Neural cell (in vitro differentiated cells): ENCODE measurements at regions not wholly inside any gene's neighbourhood (a gene's known extent, or its start where the extent isn't known, plus 50 kb on each side); places are given as distances from the start of the nearest gene placed in this dataset.

Experiments
- H2AFZ ChIP-seq: fragments of 200-600, 300-800 bp; sonication (generic), shearing (Covaris generic); 2 replicates; pipeline ENCODE4 v1.6.0; 2014; ENCODE audit warnings: low read depth, mild to moderate bottlenecking, antibody characterized with exemption, low read length, moderate library complexity
- H3F3A ChIP-seq: fragments of 200-600 bp; shearing (Covaris generic); 2 replicates; pipeline ENCODE4 v1.6.1; 2016; ENCODE audit warnings: mild to moderate bottlenecking, moderate library complexity, mixed read lengths, antibody characterized with exemption, low read length; ENCODE audit not compliant: insufficient read depth, poor library complexity, severe bottlenecking
- H3K27ac ChIP-seq: fragments of 200-600, 300-800 bp; sonication (generic), shearing (Covaris generic); 2 replicates; pipeline ENCODE4 v1.5.1; 2014; ENCODE audit warnings: mild to moderate bottlenecking, low read length, moderate library complexity
- H3K27me3 ChIP-seq: fragments of 300-800, 200-600 bp; sonication (generic), shearing (Covaris generic); 2 replicates; pipeline ENCODE4 v1.6.0; 2014; ENCODE audit warnings: mild to moderate bottlenecking, low read depth, low read length, moderate library complexity; ENCODE audit not compliant: insufficient read depth
- H3K36me3 ChIP-seq: fragments of 300-800, 200-600 bp; sonication (generic), shearing (Covaris generic); 2 replicates; pipeline ENCODE4 v1.5.1; 2014; ENCODE audit warnings: mild to moderate bottlenecking, antibody characterized with exemption, low read length, moderate library complexity; ENCODE audit not compliant: insufficient read depth
- H3K4me2 ChIP-seq: fragments of 300-800, 200-600 bp; sonication (generic), shearing (Covaris generic); 2 replicates; pipeline ENCODE4 v1.6.0; 2014; ENCODE audit warnings: mild to moderate bottlenecking, low read length
- H3K4me3 ChIP-seq: fragments of 300-800, 200-600 bp; sonication (generic), shearing (Covaris generic); 2 replicates; pipeline ENCODE4 v1.5.1; 2014; ENCODE audit warnings: mild to moderate bottlenecking, low read length, moderate library complexity
- H3K79me2 ChIP-seq: fragments of 200-600 bp; shearing (Covaris generic); replicated peaks from 2 replicates; pipeline ENCODE4 v1.6.0; 2014; ENCODE audit warnings: mild to moderate bottlenecking, low read length, moderate library complexity; ENCODE audit not compliant: insufficient read depth
- H3K9ac ChIP-seq: fragments of 300-800, 200-600 bp; sonication (generic), shearing (Covaris generic); 2 replicates; pipeline ENCODE4 v1.6.1; 2016; ENCODE audit warnings: mild to moderate bottlenecking, low read length, mixed read lengths
- H3K9me2 ChIP-seq: fragments of 200-600 bp; shearing (Covaris generic); 2 replicates; pipeline ENCODE4 v1.6.1; 2016; ENCODE audit warnings: mild to moderate bottlenecking, low read length, mixed read lengths; ENCODE audit not compliant: insufficient read depth
- H3K9me3 ChIP-seq: fragments of 200-600, 300-800 bp; sonication (generic), shearing (Covaris generic); 2 replicates; pipeline ENCODE4 v1.6.1; 2016; ENCODE audit warnings: mild to moderate bottlenecking, mixed run types, low read length, moderate library complexity, mixed read lengths
- H4K20me1 ChIP-seq: fragments of 200-600 bp; shearing (Covaris generic); 2 replicates; pipeline ENCODE4 v1.6.1; 2016; ENCODE audit warnings: mild to moderate bottlenecking, mixed run types; ENCODE audit not compliant: insufficient read depth
- CTCF ChIP-seq: fragments of 450-650 bp; IDR thresholded peaks from 2 replicates; pipeline ENCODE4 v1.5.1; 2014; ENCODE audit warnings: antibody characterized with exemption, mild to moderate bottlenecking, moderate library complexity; ENCODE audit not compliant: poor library complexity, severe bottlenecking
- EP300 ChIP-seq: fragments of 450-650 bp; conservative IDR thresholded peaks from 2 replicates; pipeline ENCODE4 v1.6.1; 2014; ENCODE audit warnings: antibody characterized with exemption, mild to moderate bottlenecking, moderate library complexity; ENCODE audit not compliant: poor library complexity, severe bottlenecking
- EZH2 ChIP-seq: fragments of 200-600, 300-800 bp; shearing (Covaris generic), sonication (generic); IDR thresholded peaks from 2 replicates; pipeline ENCODE4 v1.6.1; 2014; ENCODE audit warnings: antibody characterized with exemption, low read length, borderline replicate concordance, mild to moderate bottlenecking; ENCODE audit not compliant: insufficient read depth, poor library complexity, severe bottlenecking
- MXI1 ChIP-seq: fragments of 450-650 bp; conservative IDR thresholded peaks from 2 replicates; pipeline ENCODE4 v1.6.1; 2014; ENCODE audit warnings: antibody characterized with exemption, mild to moderate bottlenecking; ENCODE audit not compliant: poor library complexity, severe bottlenecking
- POLR2AphosphoS5 ChIP-seq: IDR thresholded peaks from 2 replicates; pipeline ENCODE4 v1.6.1; 2012
- RAD21 ChIP-seq: fragments of 450-650 bp; conservative IDR thresholded peaks from 2 replicates; pipeline ENCODE4 v1.6.1; 2014; ENCODE audit warnings: antibody characterized with exemption, mild to moderate bottlenecking, moderate library complexity
- REST ChIP-seq: IDR thresholded peaks from 2 replicates; pipeline ENCODE4 v1.6.1; 2012; ENCODE audit warnings: borderline replicate concordance
- SMC3 ChIP-seq: fragments of 450-650 bp; conservative IDR thresholded peaks from 2 replicates; pipeline ENCODE4 v1.6.1; 2014; ENCODE audit warnings: antibody characterized with exemption, mild to moderate bottlenecking, moderate library complexity; ENCODE audit not compliant: poor library complexity
- TAF1 ChIP-seq: IDR thresholded peaks from 2 replicates; pipeline ENCODE4 v1.6.1; 2012; ENCODE audit warnings: low read depth

GRCh38 chr6:6891125-6891721 lies 216.5 kb upstream of the RREB1 start:
- Histone ChIP-seq H3K4me3 (no peak overlapping the region), H4K20me1 (no peaks in the 10 kb centered on the region), H3K9me2 (no peaks in the 10 kb centered on the region), H3K27me3 (no peaks in the 10 kb centered on the region), H3K27ac (no peak overlapping the region), H3F3A (no peaks in the 10 kb centered on the region), H3K36me3 (no peaks in the 10 kb centered on the region), H3K9ac (no peak overlapping the region), H2AFZ (no peak overlapping the region), H3K4me2 (no peak overlapping the region), H3K9me3 (no peaks in the 10 kb centered on the region), H3K79me2 (no peaks in the 10 kb centered on the region)
- no peak for TF ChIP-seq EZH2
- TF ChIP-seq POLR2AphosphoS5: no peak
- TF ChIP-seq CTCF: no peak
- no peak for TF ChIP-seq RAD21
- TF ChIP-seq MXI1: no peak
- TF ChIP-seq REST: no peak
- TF ChIP-seq SMC3: no peak
- TF ChIP-seq EP300: no peak
- TF ChIP-seq TAF1: no peak

GRCh38 chr6:6891949-6892461 lies 215.8 kb upstream of the RREB1 start:
- Histone ChIP-seq H3K9ac (no peak overlapping the region), H2AFZ (no peak overlapping the region), H3K79me2 (no peaks in the 10 kb centered on the region), H3K27me3 (no peaks in the 10 kb centered on the region), H3K9me3 (no peaks in the 10 kb centered on the region), H3K4me3 (no peak overlapping the region), H3K36me3 (no peaks in the 10 kb centered on the region), H4K20me1 (no peaks in the 10 kb centered on the region), H3K9me2 (no peaks in the 10 kb centered on the region), H3F3A (no peaks in the 10 kb centered on the region), H3K4me2 (no peak overlapping the region), H3K27ac (no peak overlapping the region)
- TF ChIP-seq RAD21 (no peak), EZH2 (no peak), POLR2AphosphoS5 (no peak), REST (no peak), TAF1 (no peak), MXI1 (no peak), CTCF (no peak), SMC3 (no peak), EP300 (no peak)
